ENCODE measurements at regions not wholly inside any gene's neighbourhood (a gene's known extent, or its start where the extent isn't known, plus 50 kb on each side); places are given as distances from the start of the nearest gene placed in this dataset.

GRCh38 chr3:178283561-178283960 lies 252.7 kb upstream of the KCNMB2 start:
- WGBS: 83% methylated on average over 1 of the region's 1 CpG
- TF ChIP-seq SP1 (IDR thresholded peaks at IDR 0.05) (no peak), JUND (IDR thresholded peaks at IDR 0.05) (no peak), NR2F2 (IDR thresholded peaks at IDR 0.05) (no peak), HNF4A (conservative IDR thresholded peaks at IDR 0.05) (no peak), FOXA1 (IDR thresholded peaks at IDR 0.05) (no peak), CTCF (IDR thresholded peaks at IDR 0.05; ENCODE audit: low read depth, low read length, missing input control) (no peak), REST (IDR thresholded peaks at IDR 0.05) (no peak), YY1 (IDR thresholded peaks at IDR 0.05) (no peak), FOXA2 (IDR thresholded peaks at IDR 0.05) (no peak), EGR1 (IDR thresholded peaks at IDR 0.05; ENCODE audit: low read depth in 2 of 2) (no peak), ATF3 (IDR thresholded peaks at IDR 0.05) (no peak), TAF1 (conservative IDR thresholded peaks at IDR 0.05) (no peak), RAD21 (IDR thresholded peaks at IDR 0.05) (no peak), HNF4G (IDR thresholded peaks at IDR 0.05) (no peak), MAX (IDR thresholded peaks at IDR 0.05) (no peak), GABPA (IDR thresholded peaks at IDR 0.05 in 1 of 2, conservative IDR thresholded peaks at IDR 0.05 in 1 of 2) (no peak), ZBTB33 (IDR thresholded peaks at IDR 0.05) (no peak)
- no peak for DNase-seq (ENCODE audit: low spot score)

GRCh38 chr3:178284181-178284580 lies 252.1 kb upstream of the KCNMB2 start:
- no peak overlapping the region for H3K9ac ChIP-seq (ENCODE audit: low read depth in 1 of 2, low read length in 2 of 2)
- 77% methylated on average over 1 of the region's 1 CpG for WGBS
- peaks cover 1 to 9% (median 5%) of the 10 kb centered on the region in 4 donors for H3K9me3 ChIP-seq (ENCODE audit: control insufficient read depth in 4 of 4, low read length in 3 of 4)

More at GRCh38 chr3:178283561-178283960, 252.7 kb upstream of the KCNMB2 start:
- H3K27me3 ChIP-seq (ENCODE audit: control insufficient read depth in 4 of 4, insufficient read depth in 4 of 4, low read length in 3 of 4): no peaks in the 10 kb centered on the region
- no peaks in the 10 kb centered on the region for H3K4me1 ChIP-seq (ENCODE audit: control insufficient read depth in 4 of 4, insufficient read depth in 4 of 4, low read length in 3 of 4)
- H3K27ac ChIP-seq (ENCODE audit: low read depth in 1 of 2, low read length in 2 of 2): no peak overlapping the region
- no peak overlapping the region for H3K4me3 ChIP-seq (ENCODE audit: low read depth in 1 of 3, low read length in 3 of 3)
- H3K9me3 ChIP-seq (ENCODE audit: control insufficient read depth in 4 of 4, low read length in 3 of 4): peaks cover 1 to 14% (median 5%) of the 10 kb centered on the region in 4 donors
- no peak overlapping the region for H3K9ac ChIP-seq (ENCODE audit: low read depth in 1 of 2, low read length in 2 of 2)
- no peaks in the 10 kb centered on the region for H3K36me3 ChIP-seq (ENCODE audit: control insufficient read depth in 4 of 4, insufficient read depth in 3 of 4, low read depth in 1 of 4, low read length in 3 of 4)

More at GRCh38 chr3:178284181-178284580, 252.1 kb upstream of the KCNMB2 start:
- Histone ChIP-seq H3K4me3 (ENCODE audit: low read depth in 1 of 3, low read length in 3 of 3) (no peak overlapping the region), H3K36me3 (ENCODE audit: control insufficient read depth in 4 of 4, insufficient read depth in 3 of 4, low read depth in 1 of 4, low read length in 3 of 4) (no peaks in the 10 kb centered on the region), H3K4me1 (ENCODE audit: control insufficient read depth in 4 of 4, insufficient read depth in 4 of 4, low read length in 3 of 4) (no peaks in the 10 kb centered on the region), H3K27me3 (ENCODE audit: control insufficient read depth in 4 of 4, insufficient read depth in 4 of 4, low read length in 3 of 4) (no peaks in the 10 kb centered on the region), H3K27ac (ENCODE audit: low read depth in 1 of 2, low read length in 2 of 2) (no peak overlapping the region)
- DNase-seq (ENCODE audit: low spot score): no peak
- TF ChIP-seq FOXA1 (IDR thresholded peaks at IDR 0.05): no peak
- no peak for TF ChIP-seq YY1 (IDR thresholded peaks at IDR 0.05)
- TF ChIP-seq FOXA2 (IDR thresholded peaks at IDR 0.05): no peak
- TF ChIP-seq HNF4G (IDR thresholded peaks at IDR 0.05): no peak
- no peak for TF ChIP-seq EGR1 (IDR thresholded peaks at IDR 0.05; ENCODE audit: low read depth in 2 of 2)
- no peak for TF ChIP-seq TAF1 (conservative IDR thresholded peaks at IDR 0.05)
- TF ChIP-seq GABPA (IDR thresholded peaks at IDR 0.05 in 1 of 2, conservative IDR thresholded peaks at IDR 0.05 in 1 of 2): no peak
- no peak for TF ChIP-seq NR2F2 (IDR thresholded peaks at IDR 0.05)
- no peak for TF ChIP-seq RXRA (IDR thresholded peaks at IDR 0.05)
- no peak for TF ChIP-seq RAD21 (IDR thresholded peaks at IDR 0.05)
- TF ChIP-seq HNF4A (conservative IDR thresholded peaks at IDR 0.05): no peak
